ENCODE measurements at regions not wholly inside any gene's neighbourhood (a gene's known extent, or its start where the extent isn't known, plus 50 kb on each side); places are given as distances from the start of the nearest gene placed in this dataset.

DNA sequence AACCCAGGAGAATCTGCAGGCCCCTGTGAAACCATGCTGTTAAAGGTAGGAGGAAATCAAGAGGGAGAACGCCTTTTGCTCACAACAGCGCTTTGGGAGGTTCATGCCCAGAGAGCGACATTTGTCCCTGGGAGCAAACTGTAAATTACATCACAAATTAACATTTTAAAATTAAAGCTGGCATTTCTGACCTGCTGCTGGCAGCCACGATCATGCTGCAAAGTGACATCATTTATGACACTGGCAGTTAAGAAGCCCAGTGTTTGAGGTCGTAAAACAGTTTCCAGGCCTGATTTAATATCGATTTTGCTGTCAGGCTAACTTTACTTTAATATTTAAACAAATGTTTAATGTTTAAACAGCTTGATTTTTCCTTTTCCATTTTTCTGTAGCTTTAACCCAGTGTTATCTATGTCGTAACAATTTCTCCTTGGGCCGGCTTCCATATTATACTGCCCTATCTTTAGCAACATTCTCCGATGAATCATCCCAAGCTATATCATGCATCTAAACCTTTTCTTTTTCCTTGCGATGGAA is 86.5 kb upstream of the NPVF start:
- no peak for DNase-seq (ENCODE audit: low read depth in 2 of 2)

DNA sequence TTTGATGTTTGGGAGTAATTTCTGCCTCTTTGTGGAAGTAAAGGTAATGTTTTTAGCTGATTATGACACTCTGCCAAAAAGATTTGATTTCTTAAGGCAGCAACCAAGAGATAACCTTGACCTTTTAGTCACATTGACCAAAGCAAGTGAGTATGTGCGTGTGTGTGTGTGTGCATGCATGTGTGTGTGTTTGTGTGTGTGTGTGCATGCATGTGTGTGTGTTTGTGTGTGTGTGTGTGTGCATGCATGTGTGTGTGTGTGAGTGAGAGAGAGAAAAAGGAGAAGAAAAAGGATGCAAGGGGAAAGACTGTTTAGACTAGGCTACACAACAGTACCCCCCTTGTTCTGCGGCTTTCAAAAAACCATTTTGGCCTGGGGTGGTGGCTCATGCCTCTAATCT is 88.1 kb upstream of the NPVF start:
- no peak for DNase-seq (ENCODE audit: low read depth in 2 of 2)

DNA sequence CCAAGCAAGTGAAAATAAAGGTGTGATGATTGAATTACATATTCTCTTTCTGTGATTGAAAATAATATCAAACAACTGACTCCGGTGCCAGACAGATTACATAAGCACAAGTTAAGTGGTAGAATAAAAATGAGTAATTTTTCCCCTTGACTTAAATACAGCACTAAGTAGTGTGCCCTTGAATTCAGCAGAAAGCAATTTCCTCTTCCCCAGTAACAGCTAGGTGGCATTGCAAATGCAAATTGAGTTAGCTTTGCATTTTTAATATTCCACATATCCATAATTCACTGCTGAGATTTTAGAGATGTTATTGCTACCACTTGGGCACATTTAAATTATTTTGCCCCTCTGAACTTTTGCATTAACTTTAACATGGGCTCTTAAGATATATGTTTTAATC is 89.8 kb upstream of the NPVF start:
- no peak for DNase-seq (ENCODE audit: low read depth in 2 of 2)

DNA sequence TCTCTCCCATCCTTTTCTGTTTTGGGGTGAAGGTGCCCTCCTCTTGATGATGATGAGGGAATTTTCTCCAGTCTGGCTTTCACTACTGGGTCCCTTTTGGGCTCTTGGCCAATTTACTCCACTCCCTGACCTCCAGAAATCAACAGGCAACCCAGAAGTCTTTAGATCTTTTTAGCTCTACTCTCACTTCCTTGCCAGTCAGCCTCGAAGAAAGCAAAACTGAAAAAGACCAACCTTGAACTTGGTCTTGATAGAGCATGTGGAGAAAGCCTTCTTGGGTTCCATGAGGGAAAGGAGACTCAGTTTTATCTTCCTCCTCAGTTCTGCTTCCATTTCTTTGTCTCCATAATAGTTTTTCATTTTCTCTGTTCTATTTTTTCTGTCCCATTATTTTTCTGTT is 91.4 kb upstream of the NPVF start:
- no peak for DNase-seq (ENCODE audit: low read depth in 2 of 2)

DNA sequence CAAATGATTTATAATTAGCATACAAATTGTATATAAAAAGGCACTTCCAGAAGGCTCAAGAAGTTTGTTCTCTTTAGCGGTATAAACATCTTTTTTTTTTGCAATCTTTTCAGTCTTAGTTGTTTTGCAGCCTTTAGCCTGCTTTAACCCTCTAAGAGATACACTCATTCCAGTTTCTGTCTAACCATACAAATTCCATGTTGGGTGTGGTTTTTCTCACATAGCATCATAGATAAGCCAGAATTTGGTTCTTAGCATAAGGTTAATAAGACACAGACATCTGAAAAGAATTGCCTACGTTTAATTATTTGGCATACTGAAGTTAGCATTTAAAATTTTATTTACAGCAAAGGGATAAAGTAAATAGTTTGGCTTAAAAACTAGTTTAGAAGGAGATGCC is 92.5 kb upstream of the NPVF start:
- DNase-seq (ENCODE audit: low read depth in 2 of 2), result no peak

DNA sequence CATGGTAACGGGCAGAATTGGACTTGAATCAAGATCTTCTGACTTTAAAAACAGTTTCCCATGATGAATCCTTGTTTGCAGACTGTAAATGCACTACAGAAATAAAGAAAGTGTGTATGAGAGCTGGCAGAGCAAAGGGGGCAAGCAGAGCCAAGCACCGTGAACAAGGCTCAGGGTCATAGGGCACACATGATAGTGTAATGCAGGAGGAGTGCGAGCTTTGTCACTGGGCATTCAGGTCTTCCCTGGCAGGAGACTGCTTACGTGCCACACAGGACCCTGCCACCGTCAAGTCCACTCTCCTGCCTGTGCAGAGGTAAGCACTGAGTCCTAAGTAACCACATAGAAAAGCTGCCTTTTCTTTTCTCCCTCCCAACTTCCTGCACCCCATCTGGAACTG is 93.1 kb upstream of the NPVF start:
- DNase-seq (ENCODE audit: low read depth in 2 of 2), result no peak

DNA sequence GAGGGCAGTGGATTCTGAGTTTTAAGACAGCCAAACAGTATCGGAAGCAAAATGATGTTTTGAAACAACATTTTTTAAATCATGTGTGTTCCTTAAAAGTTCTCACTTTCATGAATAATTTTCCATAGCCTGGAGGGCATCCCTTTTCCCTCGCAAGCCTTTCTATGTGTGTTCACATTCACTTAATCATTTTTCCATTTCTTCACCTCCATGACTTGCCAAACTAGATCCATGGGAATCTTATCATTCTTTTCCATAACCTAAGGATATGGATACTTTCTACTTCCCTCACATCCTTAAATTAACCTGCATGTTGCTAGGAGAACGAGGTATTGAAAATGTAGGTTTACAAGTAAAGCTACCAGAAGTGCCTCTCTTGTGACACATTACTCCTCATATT is 94.2 kb upstream of the NPVF start:
- no peak for DNase-seq (ENCODE audit: low read depth in 2 of 2)

DNA sequence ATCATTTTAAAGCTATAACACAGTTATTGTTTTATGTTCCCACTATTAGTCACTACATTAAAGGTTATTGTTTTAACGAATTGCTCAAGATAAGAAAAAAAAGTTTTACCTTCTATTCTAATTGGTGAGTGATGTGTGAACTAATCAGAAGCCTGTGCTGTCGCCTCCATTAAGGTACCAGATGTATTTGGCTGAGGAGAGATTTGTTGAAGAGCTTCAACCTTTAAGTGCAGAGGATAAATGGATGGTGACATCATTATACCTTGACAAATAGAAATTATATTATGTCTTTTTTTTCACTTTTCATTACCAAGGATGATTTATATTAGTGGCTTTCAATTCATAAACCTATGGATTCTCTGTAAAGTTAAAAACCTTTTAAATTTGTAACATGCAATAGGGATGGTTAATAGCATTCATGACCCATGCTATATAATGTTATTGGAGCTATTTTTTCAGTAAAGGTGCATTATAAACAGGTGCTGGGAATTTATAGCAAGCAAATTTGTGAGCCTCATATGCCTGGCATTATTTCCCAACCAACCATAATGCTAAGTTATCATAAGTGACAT is 97.0 kb upstream of the NPVF start:
- DNase-seq (ENCODE audit: low read depth in 2 of 2), result no peak

DNA sequence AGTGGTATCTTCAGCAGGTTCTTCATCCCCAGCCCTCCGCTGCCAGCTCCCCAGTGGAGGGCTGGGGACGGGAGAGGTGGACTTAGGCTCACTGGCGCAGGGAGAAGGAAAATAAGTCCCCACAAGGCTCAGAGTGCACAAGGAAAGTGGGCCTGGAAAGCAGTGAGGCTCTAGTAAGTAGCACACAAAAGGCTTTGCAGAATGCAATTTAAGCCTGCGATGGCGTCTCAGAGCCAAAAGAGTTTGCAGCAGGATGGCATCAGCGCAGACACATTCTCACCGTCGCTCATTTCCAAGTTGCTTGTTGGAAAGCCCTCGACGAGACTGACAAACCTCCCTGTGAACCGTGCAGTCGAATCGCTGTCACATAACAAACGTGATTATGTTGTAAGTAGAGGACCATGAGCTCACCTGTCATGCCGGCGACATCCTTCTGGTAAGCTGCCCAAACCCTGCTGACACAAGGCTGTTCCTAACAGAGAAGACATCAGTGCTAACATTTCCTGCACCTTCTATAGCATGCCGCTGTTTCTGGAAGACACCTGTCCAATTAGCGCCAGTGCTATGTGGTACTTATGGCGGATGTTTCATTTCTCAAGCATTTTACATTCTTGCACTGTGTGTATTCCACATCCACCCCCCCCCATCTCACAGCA is 98.3 kb upstream of the NPVF start:
- DNase-seq (ENCODE audit: low read depth in 2 of 2), result no peak

DNA sequence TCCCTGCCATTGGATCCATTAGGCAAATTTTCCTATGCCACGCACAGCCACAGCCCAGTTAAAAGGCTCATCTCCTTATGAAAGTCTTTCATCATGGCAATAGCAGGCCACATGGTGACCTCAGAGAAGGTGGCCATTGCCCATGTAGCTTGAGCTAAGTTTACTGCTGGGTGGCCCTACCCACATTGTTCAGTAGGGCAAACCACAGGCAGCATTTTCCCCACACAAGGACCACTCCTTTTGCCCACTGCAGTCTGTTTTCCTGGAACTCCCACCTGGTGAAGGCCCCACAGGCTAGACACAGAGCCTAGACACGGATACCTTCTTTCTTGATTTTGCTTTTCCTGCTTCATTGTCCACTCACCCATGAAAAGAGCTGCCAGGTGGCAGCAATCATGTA is 101.5 kb upstream of the NPVF start:
- no peak for DNase-seq (ENCODE audit: low read depth in 2 of 2)

DNA sequence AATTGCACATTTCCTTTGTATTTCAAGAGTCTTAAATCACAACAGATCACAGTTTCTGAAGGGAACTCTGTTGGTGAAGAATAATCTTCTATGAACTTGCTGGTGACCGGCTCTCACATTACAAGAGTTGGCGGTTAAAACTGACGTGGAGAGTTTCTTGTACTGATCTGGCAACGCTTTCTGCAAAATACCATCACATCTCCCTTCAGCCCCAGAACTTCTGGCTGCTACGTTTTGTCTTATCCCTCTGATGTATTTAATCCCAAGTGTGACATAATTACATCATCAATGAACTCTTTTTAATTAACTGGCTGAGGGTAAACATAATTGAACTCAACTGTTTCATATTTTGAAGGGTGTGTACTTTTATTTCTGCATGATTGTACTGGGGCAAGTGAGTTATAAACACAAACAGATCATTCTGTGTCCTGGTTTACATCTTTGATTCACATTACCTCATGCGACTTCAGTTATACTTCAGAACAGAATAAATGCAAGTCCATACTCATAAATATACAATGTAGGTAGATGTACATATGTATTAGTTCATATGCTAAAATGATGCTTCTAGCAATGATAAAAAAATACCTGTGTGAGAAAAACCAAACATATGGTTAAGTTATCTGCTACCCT is 105.1 kb upstream of the NPVF start:
- no peak for DNase-seq (ENCODE audit: low read depth in 2 of 2)

DNA sequence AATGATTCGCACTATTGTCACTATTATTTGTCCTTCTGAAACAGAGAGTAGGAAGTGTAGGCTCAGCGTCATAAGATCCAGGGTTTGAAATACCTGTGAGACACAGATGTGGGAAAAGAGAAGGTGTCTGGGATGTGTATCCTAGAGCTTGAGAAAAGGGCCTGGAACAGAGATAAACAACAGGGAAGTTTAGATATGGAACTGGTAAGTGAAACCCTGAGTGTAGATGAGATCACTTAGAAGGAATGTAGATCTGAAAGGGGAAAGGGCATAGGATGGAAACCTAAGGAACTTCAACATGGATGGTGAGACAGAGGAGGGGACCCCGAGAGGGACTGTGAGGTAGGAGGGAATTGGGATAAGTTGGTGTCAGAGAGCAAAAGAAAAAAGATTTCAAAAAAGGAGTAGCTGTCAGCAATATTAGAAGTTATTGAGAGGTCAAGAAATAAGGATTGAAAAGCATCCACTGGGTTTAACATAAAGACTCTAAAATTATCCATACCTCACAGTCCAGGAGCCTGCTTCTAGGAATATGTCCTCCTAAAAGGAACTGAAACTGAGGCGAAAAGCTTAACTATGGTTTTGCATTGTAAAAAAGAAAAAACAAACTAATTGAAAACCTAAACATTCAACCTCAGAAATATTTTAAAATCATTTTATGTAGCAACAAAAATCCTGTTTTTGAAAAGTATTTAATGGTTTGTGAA is 119.2 kb upstream of the NPVF start:
- DNase-seq (ENCODE audit: low read depth in 2 of 2), result no peak

DNA sequence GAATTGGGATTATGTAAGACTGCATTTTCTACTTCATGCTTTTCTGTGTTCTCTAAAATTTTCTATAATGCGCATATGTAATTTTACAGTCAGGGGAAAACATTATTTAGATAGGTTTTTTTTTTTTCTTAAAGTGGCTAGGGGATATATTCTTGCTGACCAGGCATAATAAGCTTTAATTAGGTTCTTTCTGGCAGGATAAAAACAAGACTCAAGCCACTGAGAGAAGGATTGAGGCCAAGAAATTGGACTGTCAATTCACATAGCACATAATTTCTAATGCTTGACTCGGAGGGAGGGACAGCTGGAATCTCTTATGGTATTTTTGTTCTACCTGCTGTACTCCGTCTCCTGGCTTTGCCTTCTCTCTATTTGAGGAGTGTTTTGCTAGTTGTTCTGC is 119.8 kb upstream of the NPVF start:
- DNase-seq (ENCODE audit: low read depth in 2 of 2), result no peak

DNA sequence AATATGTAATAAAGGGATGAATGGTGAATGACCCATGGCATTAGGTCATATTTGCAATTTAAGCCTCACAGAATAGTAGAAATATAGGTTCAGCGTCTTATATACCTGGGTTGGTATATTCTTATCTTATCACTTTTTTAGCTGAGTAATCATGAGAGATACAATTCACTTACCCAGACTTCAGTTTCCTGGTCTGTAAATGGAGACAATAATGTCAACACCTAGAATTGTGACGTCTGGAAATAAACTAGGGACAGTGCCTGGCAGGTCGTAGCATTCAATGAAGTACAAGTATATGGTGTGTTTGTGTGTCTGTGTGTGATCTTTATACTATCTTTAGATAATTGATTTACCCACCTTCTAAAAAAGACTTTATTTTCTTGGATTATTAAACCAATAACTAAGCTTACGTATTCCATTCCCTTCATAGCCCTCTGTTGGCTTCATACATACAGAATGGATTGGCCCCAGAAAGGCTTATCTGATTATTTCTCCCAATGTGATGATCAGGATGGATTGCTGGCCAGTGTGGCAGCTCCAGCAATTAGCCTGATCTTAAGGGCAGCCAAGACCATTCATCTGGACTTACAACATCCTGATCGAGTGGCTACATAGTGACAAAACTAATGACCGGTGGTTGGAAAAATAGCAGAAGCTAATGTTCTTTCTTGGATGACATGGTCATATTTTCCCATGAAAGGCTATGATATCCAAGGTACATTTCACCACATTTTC is 121.2 kb upstream of the NPVF start:
- no peak for DNase-seq (ENCODE audit: low read depth in 2 of 2)

DNA sequence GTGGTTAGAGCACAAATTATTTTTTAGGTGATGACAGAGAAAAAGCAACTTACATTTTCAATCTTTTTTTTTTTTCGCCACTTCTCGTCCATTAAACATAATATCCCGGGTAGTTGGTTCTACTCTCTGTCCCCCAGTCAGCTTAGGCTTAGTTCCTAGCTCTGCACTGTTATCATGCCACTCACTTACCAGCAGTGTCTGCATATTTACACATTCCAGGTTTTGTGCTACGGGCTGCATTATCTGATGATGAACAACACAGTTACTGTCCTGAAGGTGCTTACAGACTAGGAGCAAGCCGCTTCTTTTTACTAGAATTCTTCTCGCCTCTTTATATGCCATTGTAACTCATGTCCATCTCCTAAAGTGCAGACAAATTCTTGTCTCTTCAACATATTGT is 121.8 kb upstream of the NPVF start:
- DNase-seq (ENCODE audit: low read depth in 2 of 2), result no peak

DNA sequence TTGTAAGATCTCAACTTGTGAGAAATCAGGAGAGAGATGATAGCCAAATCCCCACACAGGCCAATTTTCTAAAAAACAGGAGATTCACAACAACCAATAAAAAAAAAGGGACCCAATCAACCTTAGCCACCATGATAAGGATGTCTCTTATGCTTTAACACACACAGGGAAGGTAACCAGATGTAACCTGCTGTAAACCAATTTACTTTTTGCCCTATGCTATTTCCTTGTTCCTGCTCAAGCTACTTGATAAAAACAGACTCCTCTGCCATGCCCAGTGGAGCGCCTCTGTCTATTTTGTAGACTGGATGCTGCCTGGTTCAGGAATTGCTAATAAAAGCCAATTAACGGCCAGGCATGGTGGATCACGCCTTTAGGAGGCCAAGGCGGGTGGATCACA is 123.5 kb upstream of the NPVF start:
- no peak for DNase-seq (ENCODE audit: low read depth in 2 of 2)

DNA sequence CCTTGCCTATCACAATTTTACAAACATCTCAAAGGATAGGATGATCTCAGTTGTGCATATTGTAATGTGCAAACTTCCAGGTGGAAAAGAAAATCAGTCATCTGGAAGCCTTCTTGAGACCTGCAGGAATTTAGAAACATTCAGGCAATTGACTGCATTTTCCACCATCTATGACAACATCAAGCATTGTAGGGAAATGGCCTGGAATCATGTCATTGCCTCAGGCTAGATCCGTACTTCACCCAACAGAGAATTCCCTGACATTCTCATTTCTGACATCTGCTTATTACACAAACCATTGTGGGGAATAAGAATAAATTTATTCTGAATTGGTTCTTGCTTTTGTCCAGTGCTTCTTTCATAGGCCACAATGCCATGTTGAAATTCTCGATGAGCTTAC is 124.9 kb upstream of the NPVF start:
- no peak for DNase-seq (ENCODE audit: low read depth in 2 of 2)

DNA sequence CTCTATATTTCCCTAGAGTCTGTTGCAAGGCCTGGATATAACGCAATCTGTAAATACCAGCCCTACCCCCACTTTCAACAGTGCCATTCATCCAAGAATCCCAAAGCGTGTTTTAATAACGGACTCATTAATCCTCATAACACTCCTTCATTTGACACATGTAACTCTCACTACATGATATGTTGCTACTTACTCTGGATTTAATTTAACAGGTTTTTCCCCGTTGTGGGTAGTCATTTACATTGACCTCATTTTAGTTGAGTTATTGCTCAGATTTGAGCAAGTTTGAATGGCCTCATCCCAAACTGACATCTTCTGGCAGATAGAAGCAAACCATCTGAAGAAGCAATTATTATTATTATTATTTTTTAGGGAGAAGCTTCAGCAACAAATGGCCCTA is 125.4 kb upstream of the NPVF start:
- DNase-seq (ENCODE audit: low read depth in 2 of 2), result no peak

DNA sequence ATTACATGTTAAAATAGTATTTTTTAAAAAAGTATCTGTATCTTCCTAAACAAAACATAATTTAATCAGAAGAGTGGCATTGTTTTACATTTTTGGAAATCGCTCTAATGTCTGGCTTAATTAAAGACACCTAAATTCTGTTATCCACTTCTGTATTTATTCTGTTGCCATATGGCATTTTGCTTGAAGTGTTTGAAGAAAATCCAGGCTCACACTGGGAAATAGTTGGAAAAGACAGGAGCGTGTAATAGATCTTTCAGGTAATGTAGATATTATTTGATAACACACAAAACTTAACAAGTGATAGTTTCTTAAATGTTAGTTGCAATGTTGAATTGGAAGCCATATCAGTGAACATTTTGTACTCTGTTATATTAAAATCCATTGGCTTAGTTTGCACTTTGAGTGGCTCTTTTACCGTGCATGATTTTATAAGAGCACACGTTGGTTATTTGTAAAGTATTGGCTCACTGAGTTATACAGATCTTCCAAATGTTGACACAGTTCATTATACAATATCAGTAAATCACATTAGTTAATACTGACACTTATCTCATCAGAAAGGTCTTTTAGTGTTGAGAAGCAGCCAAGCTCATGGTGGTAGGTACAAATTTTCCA is 128.4 kb upstream of the NPVF start:
- no peak for DNase-seq (ENCODE audit: low read depth in 2 of 2)

DNA sequence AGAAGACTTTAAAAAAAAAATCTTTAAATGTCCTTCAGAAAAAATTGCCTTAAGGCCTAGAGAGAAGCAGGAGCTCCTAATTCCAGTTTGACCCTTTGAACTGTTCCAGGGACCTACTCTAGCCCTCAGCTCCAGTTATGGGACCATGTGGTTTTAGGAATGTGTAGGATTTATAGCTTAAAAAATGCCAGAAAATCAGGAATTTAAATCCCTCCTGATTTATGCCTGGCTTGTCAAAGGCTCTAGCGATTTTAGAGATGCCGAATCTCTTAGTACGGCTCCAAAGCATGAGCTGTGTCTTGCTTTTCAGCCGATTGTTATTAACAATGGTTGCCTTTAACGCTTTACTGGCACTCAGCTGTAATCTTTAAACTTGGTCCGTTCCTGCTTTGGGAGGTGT is 130.6 kb upstream of the NPVF start:
- DNase-seq (ENCODE audit: low read depth in 2 of 2), result no peak

DNA sequence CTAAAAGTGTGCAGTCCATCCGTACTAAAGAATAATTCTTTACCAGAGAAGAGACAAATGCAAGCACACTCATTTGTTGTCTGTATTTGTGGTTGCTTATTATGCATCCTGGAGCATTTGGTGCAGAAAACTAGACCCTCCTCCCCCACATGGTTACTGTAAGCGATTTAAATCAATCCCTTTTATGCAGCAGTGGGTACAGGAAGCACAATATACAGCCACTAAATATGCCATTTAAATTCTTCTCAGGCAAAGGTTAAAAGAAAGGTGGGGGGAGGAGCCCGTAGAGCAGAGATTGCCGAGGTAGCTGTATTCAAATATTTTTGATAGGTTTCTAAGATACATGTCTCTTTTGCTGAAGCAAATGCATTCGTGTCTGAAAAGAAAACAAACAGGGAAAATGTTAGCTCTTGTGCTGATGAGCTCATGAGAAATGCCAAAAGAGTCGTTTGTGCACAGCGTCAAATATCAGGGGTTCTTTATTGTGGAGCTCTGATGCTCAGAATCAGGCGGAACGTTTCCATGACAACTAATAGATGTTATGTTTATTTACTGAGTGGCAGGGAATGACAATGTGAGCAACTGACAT is 131.3 kb upstream of the NPVF start:
- DNase-seq (ENCODE audit: low read depth in 2 of 2), result no peak
